PC-3 (cell line): ENCODE measurements at regions not wholly inside any gene's neighbourhood (a gene's known extent, or its start where the extent isn't known, plus 50 kb on each side); places are given as distances from the start of the nearest gene placed in this dataset.

ENCODE experiments used
- ATAC-seq: fragments of 200-7000 bp; cut with Tn5 transposase; 2 replicates; pipeline ENCODE4 v1.9.1; 2020; ENCODE audit warnings: mild to moderate bottlenecking, moderate library complexity
- BruUV-seq: library from RNA; stranded (reverse); fragments of 400-500 nt; replicated peaks from 2 replicates; lab custom pipeline; 2021; lab: Mats Ljungman, UMichigan
- CTCF ChIA-PET: fragments of 300-600 bp; sonication (Branson Sonifier 250); formaldehyde crosslinking; loops from one replicate; lab custom pipeline; 2022; ENCODE audit warnings: antibody characterized with exemption; lab: Charles Lee
- POLR2A ChIA-PET: fragments of 300-600 bp; sonication (Branson Sonifier 250); formaldehyde crosslinking; loops from one replicate; lab custom pipeline; 2022; ENCODE audit warnings: antibody characterized with exemption; ENCODE audit not compliant: unreplicated experiment; lab: Charles Lee
- DNase-seq: peaks from one replicate; pipeline ENCODE4 v3.0.0-alpha.2; 2015
- H2AFZ ChIP-seq: fragments of 300-600 bp; sonication (generic); 2 replicates; pipeline ENCODE4 v1.6.0; 2016; ENCODE audit warnings: antibody characterized with exemption, low read length
- H3F3A ChIP-seq: fragments of 300-600 bp; sonication (generic); one replicate; pipeline ENCODE4 v1.6.0; 2017; ENCODE audit warnings: antibody characterized with exemption, low read length, control low read depth, mild to moderate bottlenecking; ENCODE audit not compliant: unreplicated experiment
- H3K27ac ChIP-seq: fragments of 300-600 bp; sonication (generic); 2 replicates; pipeline ENCODE4 v1.5.1; 2016; ENCODE audit warnings: mild to moderate bottlenecking, low read length
- H3K27me3 ChIP-seq: fragments of 300-600 bp; sonication (generic); 2 replicates; pipeline ENCODE4 v1.6.1; 2016; ENCODE audit warnings: low read length, mixed read lengths
- H3K36me3 ChIP-seq: fragments of 300-600 bp; sonication (generic); 2 replicates; pipeline ENCODE4 v1.6.1; 2016; ENCODE audit warnings: low read depth, mixed run types, low read length, mixed read lengths
- H3K4me1 ChIP-seq: fragments of 300-600 bp; sonication (generic); 2 replicates; pipeline ENCODE4 v1.5.1; 2016; ENCODE audit warnings: low read length; ENCODE audit not compliant: insufficient read depth
- H3K4me2 ChIP-seq: fragments of 300-600 bp; sonication (generic); 2 replicates; pipeline ENCODE4 v1.6.0; 2016; ENCODE audit warnings: low read length
- H3K4me3 ChIP-seq: fragments of 300-600 bp; sonication (generic); 2 replicates; pipeline ENCODE4 v1.5.1; 2016; ENCODE audit warnings: mild to moderate bottlenecking, low read length, mixed read lengths
- H3K79me2 ChIP-seq: fragments of 300-600 bp; sonication (generic); 2 replicates; pipeline ENCODE4 v1.6.1; 2017; ENCODE audit warnings: low read length, mixed read lengths
- H3K9ac ChIP-seq: fragments of 300-600 bp; sonication (generic); 2 replicates; pipeline ENCODE4 v1.6.0; 2016; ENCODE audit warnings: mild to moderate bottlenecking, low read length
- H3K9me2 ChIP-seq: fragments of 300-600 bp; sonication (generic); replicated peaks from 2 replicates; pipeline ENCODE4 v1.6.1; 2016; ENCODE audit warnings: mixed run types, low read length, mixed read lengths
- H3K9me3 ChIP-seq: fragments of 300-600 bp; sonication (generic); 2 replicates; pipeline ENCODE4 v1.6.1; 2016; ENCODE audit warnings: low read length, mixed read lengths
- H4K20me1 ChIP-seq: fragments of 300-600 bp; sonication (generic); 2 replicates; pipeline ENCODE4 v1.6.1; 2016; ENCODE audit warnings: low read length, mixed read lengths
- CTCF ChIP-seq: fragments of 300-600 bp; sonication (generic); conservative IDR thresholded peaks from 2 replicates; pipeline ENCODE4 v1.5.1; 2017; ENCODE audit warnings: antibody characterized with exemption, low read depth, mild to moderate bottlenecking, low read length
- EZH2 ChIP-seq: fragments of 300-600 bp; sonication (generic); IDR thresholded peaks from one replicate; pipeline ENCODE4 v1.6.1; 2017; ENCODE audit warnings: antibody characterized with exemption, mild to moderate bottlenecking, low read length; ENCODE audit not compliant: unreplicated experiment
- EZH2phosphoT487 ChIP-seq: fragments of 300-600 bp; sonication (generic); IDR thresholded peaks from 2 replicates; pipeline ENCODE4 v1.6.1; 2018; ENCODE audit warnings: mild to moderate bottlenecking, antibody characterized with exemption, low read length, borderline replicate concordance
- intact Hi-C: fragments of 100-400 bp; cut with micrococcal nuclease; formaldehyde crosslinking; loops from 2 replicates; pipeline ENCODE4 v1.9.0; 2023

- TF ChIP-seq EZH2 (no peak), EZH2phosphoT487 (no peak), CTCF (no peak)
- H4K20me1 ChIP-seq, result no peaks in the 10 kb centered on the region
- H3K4me2 ChIP-seq, result no peak overlapping the region
- H3K4me3 ChIP-seq, result no peak overlapping the region
- intact Hi-C loops, result no loop called here
- H3K79me2 ChIP-seq, result no peaks in the 10 kb centered on the region
- ATAC-seq, result no peak
- H3K9me3 ChIP-seq, result no peaks in the 10 kb centered on the region
- H3F3A ChIP-seq, result no peaks in the 10 kb centered on the region
- H2AFZ ChIP-seq, result no peak overlapping the region
- H3K9me2 ChIP-seq, result no peaks in the 10 kb centered on the region
- POLR2A ChIA-PET, result no interaction called here
- H3K36me3 ChIP-seq, result no peaks in the 10 kb centered on the region
- H3K4me1 ChIP-seq, result no peaks in the 10 kb centered on the region
- CTCF ChIA-PET, result no interaction called here
- H3K27me3 ChIP-seq, result peaks cover 16% of the 10 kb centered on the region
- no peak for DNase-seq
- H3K9ac ChIP-seq, result no peak overlapping the region
- no peak overlapping the region for H3K27ac ChIP-seq
- BruUV-seq, result no TSS peak
These were observed 284.7 kb upstream of the PKDCC start for GRCh38 chr2:41763141-41763540.

GRCh38 chr2:41764131-41764530 lies 283.7 kb upstream of the PKDCC start:
- intact Hi-C loops, result no loop called here
- TF ChIP-seq EZH2 (no peak), CTCF (no peak), EZH2phosphoT487 (no peak)
- DNase-seq, result no peak
- H3K4me1 ChIP-seq, result no peaks in the 10 kb centered on the region
- no peaks in the 10 kb centered on the region for H4K20me1 ChIP-seq
- no peak overlapping the region for H3K4me2 ChIP-seq
- no peaks in the 10 kb centered on the region for H3K9me2 ChIP-seq
- ATAC-seq, result no peak
- no TSS peak for BruUV-seq
- peaks cover 22% of the 10 kb centered on the region for H3K27me3 ChIP-seq
- no peak overlapping the region for H3K9ac ChIP-seq
- H3K9me3 ChIP-seq, result no peaks in the 10 kb centered on the region
- no peaks in the 10 kb centered on the region for H3K36me3 ChIP-seq
- ChIA-PET POLR2A (no interaction called here), CTCF (no interaction called here)
- H3K27ac ChIP-seq, result no peak overlapping the region
- H3F3A ChIP-seq, result no peaks in the 10 kb centered on the region
- H3K79me2 ChIP-seq, result no peaks in the 10 kb centered on the region
- no peak overlapping the region for H2AFZ ChIP-seq
- H3K4me3 ChIP-seq, result no peak overlapping the region

GRCh38 chr2:41764919-41765318 lies 282.9 kb upstream of the PKDCC start:
- Histone ChIP-seq H3K27ac (no peak overlapping the region), H2AFZ (no peak overlapping the region), H3F3A (no peaks in the 10 kb centered on the region), H3K9me2 (no peaks in the 10 kb centered on the region), H3K4me1 (no peaks in the 10 kb centered on the region), H3K9ac (no peak overlapping the region), H3K36me3 (no peaks in the 10 kb centered on the region), H3K4me3 (no peak overlapping the region), H3K4me2 (no peak overlapping the region), H4K20me1 (no peaks in the 10 kb centered on the region), H3K9me3 (no peaks in the 10 kb centered on the region), H3K27me3 (peaks cover 24% of the 10 kb centered on the region), H3K79me2 (no peaks in the 10 kb centered on the region)
- TF ChIP-seq EZH2 (no peak), CTCF (no peak), EZH2phosphoT487 (no peak)
- DNase-seq (no peak), ATAC-seq (no peak)
- intact Hi-C loops, result no loop called here
- ChIA-PET POLR2A (no interaction called here), CTCF (no interaction called here)
- no TSS peak for BruUV-seq
